SK-N-SH (cell line): ENCODE measurements at regions not wholly inside any gene's neighbourhood (a gene's known extent, or its start where the extent isn't known, plus 50 kb on each side); places are given as distances from the start of the nearest gene placed in this dataset.
"Not testable (repeated sequence)": the region's sequence is repeated elsewhere in the genome, so short reads cannot be mapped to it uniquely, and the experiment has no call there.

ENCODE experiments used
- CTCF ChIA-PET: fragments of 300-600, 350-600 bp; formaldehyde crosslinking; extraction: SDS; loops from one replicate; lab custom pipeline; 2021; lab: Yijun Ruan, JAX
- POLR2A ChIA-PET: fragments of 350-600 bp; sonication (Branson Sonifier 250); formaldehyde crosslinking; extraction: SDS; loops from one replicate; lab custom pipeline; 2020; ENCODE audit warnings: antibody characterized with exemption, inconsistent platforms; lab: Yijun Ruan, JAX
- DNase-seq: peaks from one replicate; pipeline ENCODE4 v3.0.0; 2012
- H2AFZ ChIP-seq: fragments of 200-600 bp; sonication (generic); 2 replicates; pipeline ENCODE4 v1.8.1; 2016; ENCODE audit warnings: antibody characterized with exemption, mild to moderate bottlenecking, low read depth
- H3F3A ChIP-seq: fragments of 200-600 bp; sonication (generic); replicated peaks from 2 replicates; pipeline ENCODE3; 2016; ENCODE audit warnings: antibody characterized with exemption, mild to moderate bottlenecking; ENCODE audit not compliant: insufficient read depth
- H3K27ac ChIP-seq, 2 experiments: fragments of 200-500 bp in 1 of 2; fragments of 200-600 bp in 1 of 2; sonication (Bioruptor generic) in 1 of 2; sonication (generic), shearing (Covaris generic) in 1 of 2; 2 replicates each; pipeline versions ENCODE4 v1.5.1 to v1.6.1; 2014 to 2016; ENCODE audit warnings: low read depth in 2 of 2, inconsistent platforms in 1 of 2, low read length in 1 of 2, mild to moderate bottlenecking in 1 of 2, mixed read lengths in 1 of 2
- H3K27me3 ChIP-seq: fragments of 200-600 bp; sonication (generic), shearing (Covaris generic); 2 replicates; pipeline ENCODE4 v1.6.1; 2016; ENCODE audit warnings: mixed run types; ENCODE audit not compliant: insufficient read depth
- H3K36me3 ChIP-seq, 2 experiments: fragments of 200-500 bp in 1 of 2; fragments of 200-600 bp in 1 of 2; sonication (Bioruptor generic) in 1 of 2; sonication (generic) in 1 of 2; replicated peaks in 1 of 2; 2 replicates each; pipeline versions ENCODE3 to v1.5.1; 2014 to 2016; ENCODE audit warnings: low read length in 1 of 2, mild to moderate bottlenecking in 1 of 2; ENCODE audit not compliant: insufficient read depth in 2 of 2, control insufficient read depth in 1 of 2
- H3K4me1 ChIP-seq, 2 experiments: fragments of 200-500 bp in 1 of 2; fragments of 200-600 bp in 1 of 2; sonication (Bioruptor generic) in 1 of 2; sonication (generic), shearing (Covaris generic) in 1 of 2; 2 replicates each; pipeline versions ENCODE4 v1.5.1 to v1.6.1; 2014 to 2016; ENCODE audit warnings: low read depth in 1 of 2, low read length in 1 of 2, mixed run types in 1 of 2; ENCODE audit not compliant: insufficient read depth in 2 of 2, control insufficient read depth in 1 of 2
- H3K4me2 ChIP-seq: fragments of 200-600 bp; sonication (generic), shearing (Covaris generic); 2 replicates; pipeline ENCODE4 v1.6.1; 2017; ENCODE audit warnings: mixed run types
- H3K4me3 ChIP-seq, 2 experiments: fragments of 200-500 bp in 1 of 2; fragments of 200-600 bp in 1 of 2; sonication (Bioruptor generic) in 1 of 2; sonication (generic), shearing (Covaris generic) in 1 of 2; 2 replicates each; pipeline versions ENCODE4 v1.5.1 to v1.8.1; 2014 to 2016; ENCODE audit warnings: low read depth in 2 of 2, inconsistent platforms in 1 of 2, low read length in 1 of 2, mild to moderate bottlenecking in 1 of 2, mixed read lengths in 1 of 2, moderate library complexity in 1 of 2
- H3K79me2 ChIP-seq: fragments of 200-600 bp; sonication (generic); 2 replicates; pipeline ENCODE4 v1.8.1; 2017; ENCODE audit warnings: mild to moderate bottlenecking; ENCODE audit not compliant: insufficient read depth
- H3K9ac ChIP-seq: fragments of 200-600 bp; sonication (generic); 2 replicates; pipeline ENCODE4 v1.6.1; 2017; ENCODE audit warnings: mixed run types
- H3K9me2 ChIP-seq: fragments of 200-600 bp; sonication (generic); 2 replicates; pipeline ENCODE4 v1.6.1; 2017; ENCODE audit warnings: mixed run types
- H3K9me3 ChIP-seq: fragments of 200-600 bp; sonication (generic); 2 replicates; pipeline ENCODE4 v1.6.1; 2017; ENCODE audit warnings: mixed run types, mild to moderate bottlenecking, moderate library complexity
- H4K20me1 ChIP-seq: fragments of 200-600 bp; sonication (generic); 2 replicates; pipeline ENCODE4 v1.6.1; 2017; ENCODE audit warnings: mild to moderate bottlenecking, mixed run types; ENCODE audit not compliant: insufficient read depth
- CTCF ChIP-seq: fragments of 200-600 bp; sonication (generic); IDR thresholded peaks from 2 replicates; pipeline ENCODE4 v1.6.1; 2017; ENCODE audit warnings: antibody characterized with exemption, mild to moderate bottlenecking, moderate library complexity
- ELF1 ChIP-seq: IDR thresholded peaks from 2 replicates; pipeline ENCODE4 v1.4.0; 2012
- EZH2phosphoT487 ChIP-seq: fragments of 200-600 bp; sonication (generic); IDR thresholded peaks from 2 replicates; pipeline ENCODE4 v1.6.1; 2017; ENCODE audit warnings: low read depth, mixed run types, mild to moderate bottlenecking, antibody characterized with exemption, moderate library complexity, borderline replicate concordance
- FOXM1 ChIP-seq: IDR thresholded peaks from 2 replicates; pipeline ENCODE4 v1.4.0; 2012; ENCODE audit warnings: low read depth, mild to moderate bottlenecking
- PBX3 ChIP-seq: IDR thresholded peaks from 2 replicates; pipeline ENCODE4; 2012
- RCOR1 ChIP-seq: fragments of 150-350 bp; IDR thresholded peaks from 2 replicates; pipeline ENCODE4 v1.6.1; 2017; ENCODE audit warnings: antibody characterized with exemption, low read length
- RFX5 ChIP-seq: IDR thresholded peaks from 2 replicates; pipeline ENCODE4 v1.6.1; 2012; ENCODE audit warnings: mild to moderate bottlenecking, improper control_type of control experiment, low read length
- SMC3 ChIP-seq: IDR thresholded peaks from 2 replicates; pipeline ENCODE4 v1.6.1; 2012; ENCODE audit warnings: low read depth, low read length, improper control_type of control experiment
- TAF1 ChIP-seq: IDR thresholded peaks from 2 replicates; pipeline ENCODE4 v1.6.1; 2012; ENCODE audit warnings: low read depth, mild to moderate bottlenecking, low read length, moderate library complexity, borderline replicate concordance
- TEAD4 ChIP-seq: IDR thresholded peaks from 2 replicates; pipeline ENCODE4 v1.4.0; 2012; ENCODE audit warnings: mild to moderate bottlenecking, borderline replicate concordance; ENCODE audit not compliant: insufficient read depth
- YY1 ChIP-seq: IDR thresholded peaks from 2 replicates; pipeline ENCODE4 v1.4.0; 2012; ENCODE audit warnings: low read depth, mild to moderate bottlenecking
- WGBS: methylation state at CpG from one replicate; pipeline ENCODE4 v1.1.6; 2017; ENCODE audit warnings: low lambda C conversion rate; 5-methylcytosine and 5-hydroxymethylcytosine counted together

DNA sequence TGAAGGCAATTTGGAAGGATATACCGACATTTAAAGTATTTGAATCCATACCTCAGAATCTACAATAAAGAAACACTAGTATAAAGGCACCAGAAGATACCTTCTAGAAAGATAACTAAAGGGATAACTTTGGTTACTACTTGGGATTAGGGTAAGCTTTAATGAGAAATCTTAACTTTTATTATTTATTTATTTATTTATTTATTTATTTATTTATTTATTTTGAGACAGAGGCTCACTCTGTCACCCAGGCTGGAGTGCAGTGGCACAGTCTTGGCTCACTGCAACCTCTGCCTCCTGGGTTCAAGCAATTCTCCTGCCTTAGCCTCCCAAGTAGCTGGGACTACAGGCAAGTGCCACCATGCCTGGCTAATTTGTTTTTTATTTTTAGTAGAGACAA is 81.6 kb upstream of the KCND2 start:
- H3K4me3 ChIP-seq, H4K20me1 ChIP-seq, H3K9me3 ChIP-seq, DNase-seq, CTCF ChIA-PET, H3K4me2 ChIP-seq, H3K27me3 ChIP-seq, H2AFZ ChIP-seq, H3K36me3 ChIP-seq, H3K27ac ChIP-seq, H3K4me1 ChIP-seq, H3K9ac ChIP-seq, H3F3A ChIP-seq, H3K9me2 ChIP-seq, H3K79me2 ChIP-seq, POLR2A ChIA-PET: not testable (repeated sequence)
- WGBS = 0% methylated on average over 1 of the region's 1 CpG

DNA sequence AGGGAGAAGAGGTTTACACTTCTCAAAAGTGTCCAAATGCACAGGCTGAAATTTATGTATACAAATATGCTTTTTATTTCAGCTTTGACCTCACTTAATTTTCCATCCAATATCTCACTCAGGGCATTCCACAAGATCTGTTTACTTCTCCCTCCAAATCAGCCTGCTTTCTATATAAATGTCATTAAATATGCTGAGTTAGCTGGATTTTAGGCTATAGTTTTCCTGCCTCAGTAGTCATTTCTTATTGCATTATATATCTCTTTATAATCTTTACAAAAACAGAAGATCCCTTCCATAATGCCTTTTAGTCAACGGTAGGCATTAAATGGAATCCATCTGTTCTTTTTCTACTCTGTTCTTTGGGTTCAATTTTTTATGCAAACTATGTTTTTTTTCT is 71.7 kb upstream of the KCND2 start:
- Histone ChIP-seq H3K79me2 (no peaks in the 10 kb centered on the region), H3F3A (no peaks in the 10 kb centered on the region), H3K4me1 (no peaks in the 10 kb centered on the region), H3K4me3 (no peak overlapping the region), H3K9me2 (no peaks in the 10 kb centered on the region), H2AFZ (no peak overlapping the region), H3K4me2 (no peak overlapping the region), H3K27ac (no peak overlapping the region), H3K9me3 (no peaks in the 10 kb centered on the region), H3K9ac (no peak overlapping the region), H4K20me1 (no peaks in the 10 kb centered on the region), H3K27me3 (no peaks in the 10 kb centered on the region), H3K36me3 (peaks cover 0 to 4% of the 10 kb centered on the region in 2 experiments)
- WGBS = 1% methylated on average over 1 of the region's 1 CpG
- DNase-seq = no peak
- TF ChIP-seq PBX3 = no peak
- no peak for TF ChIP-seq TEAD4
- no peak for TF ChIP-seq TAF1
- TF ChIP-seq CTCF = no peak
- TF ChIP-seq YY1 = no peak
- no peak for TF ChIP-seq RFX5
- no peak for TF ChIP-seq ELF1
- TF ChIP-seq FOXM1 = no peak
- no peak for TF ChIP-seq RCOR1
- no peak for TF ChIP-seq SMC3
- TF ChIP-seq EZH2phosphoT487 = no peak
- CTCF ChIA-PET = no interaction called here
- POLR2A ChIA-PET = no interaction called here
